ENCODE measurements at regions not wholly inside any gene's neighbourhood (a gene's known extent, or its start where the extent isn't known, plus 50 kb on each side); places are given as distances from the start of the nearest gene placed in this dataset.

- Histone ChIP-seq H4K20me1 (ENCODE audit: insufficient read depth, low read length) (no peaks in the 10 kb centered on the region), H3K4me3 (replicated peaks in 1 of 3; ENCODE audit: insufficient read depth in 1 of 3, low read depth in 2 of 3, low read length in 3 of 3) (no peak overlapping the region), H3K27me3 (ENCODE audit: control insufficient read depth in 1 of 2, insufficient read depth in 2 of 2, low read length in 2 of 2) (no peaks in the 10 kb centered on the region; a peak in 1 of 5 replicates), H3K9ac (ENCODE audit: insufficient read depth, low read depth, low read length) (no peak overlapping the region), H2AFZ (ENCODE audit: low read length) (no peak overlapping the region), H3K4me1 (ENCODE audit: insufficient read depth, low read length) (no peaks in the 10 kb centered on the region), H3K79me2 (ENCODE audit: insufficient read depth, low read length) (no peaks in the 10 kb centered on the region), H3K4me2 (ENCODE audit: low read depth, low read length) (no peak overlapping the region), H3K36me3 (replicated peaks in 1 of 2; ENCODE audit: control insufficient read depth in 1 of 2, insufficient read depth in 2 of 2, low read length in 2 of 2) (no peaks in the 10 kb centered on the region), H3K27ac (ENCODE audit: extremely low read length, insufficient read depth, low read length) (no peak overlapping the region), H3K9me3 (ENCODE audit: low read length) (no peaks in the 10 kb centered on the region)
- CTCF ChIA-PET (ENCODE audit: low intra/inter-chr PET ratio, low total read pairs), result no interaction called here
- in situ Hi-C loops (cut with HindIII; ENCODE audit: extremely low pct_ligation_motif_present, low pct_unique_long_range_greater_than_20kb), result no loop called here
- DNase-seq (ENCODE audit: low spot score) (no peak), ATAC-seq (no peak), FAIRE-seq (no peak)
- no peak for TF ChIP-seq ZNF788 (CRISPR knock-in tag; IDR thresholded peaks at IDR 0.05; ENCODE audit: borderline replicate concordance)
- TF ChIP-seq ZNF878 (CRISPR knock-in tag; IDR thresholded peaks at IDR 0.05), result no peak
- no peak for TF ChIP-seq EZH2 (conservative IDR thresholded peaks at IDR 0.05; ENCODE audit: low read depth, low read length)
- no peak for TF ChIP-seq SIX1 (CRISPR knock-in tag; IDR thresholded peaks at IDR 0.05; ENCODE audit: borderline replicate concordance)
- TF ChIP-seq ATF7-NPFF (CRISPR knock-in tag; IDR thresholded peaks at IDR 0.05; ENCODE audit: low read depth), result no peak
- TF ChIP-seq ZNF597 (CRISPR knock-in tag; IDR thresholded peaks at IDR 0.05), result no peak
- 36% methylated on average over 2 of the region's 2 CpGs for WGBS (ENCODE audit: low lambda C conversion rate)
- no TSS peak for BruUV-seq (replicated peaks)
- intact Hi-C loops (cut with micrococcal nuclease; ENCODE audit: unreplicated experiment), result no loop called here
- POLR2A ChIA-PET, result no interaction called here
These were observed 309.8 kb downstream of the CASP12 start for GRCh38 chr11:104588446-104588845.

GRCh38 chr11:104584823-104585222, 313.4 kb downstream of the CASP12 start:
- in situ Hi-C loops (cut with HindIII; ENCODE audit: extremely low pct_ligation_motif_present, low pct_unique_long_range_greater_than_20kb) (no loop called here), intact Hi-C loops (cut with micrococcal nuclease; ENCODE audit: unreplicated experiment) (no loop called here)
- no peak for FAIRE-seq
- Histone ChIP-seq H2AFZ (ENCODE audit: low read length) (no peak overlapping the region), H3K27ac (ENCODE audit: extremely low read length, insufficient read depth, low read length) (no peak overlapping the region), H3K27me3 (ENCODE audit: control insufficient read depth in 1 of 2, insufficient read depth in 2 of 2, low read length in 2 of 2) (no peaks in the 10 kb centered on the region), H3K4me3 (replicated peaks in 1 of 3; ENCODE audit: insufficient read depth in 1 of 3, low read depth in 2 of 3, low read length in 3 of 3) (no peak overlapping the region), H3K79me2 (ENCODE audit: insufficient read depth, low read length) (no peaks in the 10 kb centered on the region), H3K4me2 (ENCODE audit: low read depth, low read length) (no peak overlapping the region), H3K9ac (ENCODE audit: insufficient read depth, low read depth, low read length) (no peak overlapping the region), H3K9me3 (ENCODE audit: low read length) (no peaks in the 10 kb centered on the region), H4K20me1 (ENCODE audit: insufficient read depth, low read length) (no peaks in the 10 kb centered on the region), H3K36me3 (replicated peaks in 1 of 2; ENCODE audit: control insufficient read depth in 1 of 2, insufficient read depth in 2 of 2, low read length in 2 of 2) (no peaks in the 10 kb centered on the region), H3K4me1 (ENCODE audit: insufficient read depth, low read length) (no peaks in the 10 kb centered on the region)
- CTCF ChIA-PET (ENCODE audit: low intra/inter-chr PET ratio, low total read pairs), result no interaction called here
- 0% methylated on average over 2 of the region's 2 CpGs for WGBS (ENCODE audit: low lambda C conversion rate)
- ATAC-seq, result no peak
- POLR2A ChIA-PET, result no interaction called here
- no TSS peak for BruUV-seq (replicated peaks)
- DNase-seq (ENCODE audit: low spot score), result no peak
- no peak for TF ChIP-seq TFE3 (CRISPR knock-in tag; IDR thresholded peaks at IDR 0.05)
- no peak for TF ChIP-seq ZNF558 (CRISPR knock-in tag; IDR thresholded peaks at IDR 0.05; ENCODE audit: borderline replicate concordance)
- TF ChIP-seq REXO4 (CRISPR knock-in tag; IDR thresholded peaks at IDR 0.05; ENCODE audit: borderline replicate concordance), result no peak
- no peak for TF ChIP-seq GTF3A (CRISPR knock-in tag; conservative IDR thresholded peaks at IDR 0.05)
- no peak for TF ChIP-seq ZNF205 (CRISPR knock-in tag; IDR thresholded peaks at IDR 0.05)
- TF ChIP-seq ELK4 (CRISPR knock-in tag; IDR thresholded peaks at IDR 0.05; ENCODE audit: borderline replicate concordance), result no peak
- no peak for TF ChIP-seq IRF9 (CRISPR knock-in tag; IDR thresholded peaks at IDR 0.05; ENCODE audit: borderline replicate concordance)
- TF ChIP-seq ETV6 (CRISPR knock-in tag; conservative IDR thresholded peaks at IDR 0.05), result no peak
- TF ChIP-seq ZNF556 (CRISPR knock-in tag; IDR thresholded peaks at IDR 0.05; ENCODE audit: borderline replicate concordance), result no peak
- no peak for TF ChIP-seq POLR2AphosphoS5 (IDR thresholded peaks at IDR 0.05; ENCODE audit: low read depth, low read length)
